Panc1 (cell line): ENCODE measurements at regions not wholly inside any gene's neighbourhood (a gene's known extent, or its start where the extent isn't known, plus 50 kb on each side); places are given as distances from the start of the nearest gene placed in this dataset.

ENCODE experiments used
- CTCF ChIP-seq: fragments of 450-650 bp; IDR thresholded peaks from 2 replicates; pipeline ENCODE4 v1.5.1; 2017; ENCODE audit warnings: mild to moderate bottlenecking
- POLR2AphosphoS5 ChIP-seq: IDR thresholded peaks from 2 replicates; pipeline ENCODE4 v1.6.1; 2012; ENCODE audit warnings: mild to moderate bottlenecking, low read depth, low read length, moderate library complexity
- SIN3A ChIP-seq: IDR thresholded peaks from 2 replicates; pipeline ENCODE4 v1.6.1; 2012; ENCODE audit warnings: low read depth, mild to moderate bottlenecking, low read length, moderate library complexity, borderline replicate concordance; ENCODE audit not compliant: insufficient read depth

DNA sequence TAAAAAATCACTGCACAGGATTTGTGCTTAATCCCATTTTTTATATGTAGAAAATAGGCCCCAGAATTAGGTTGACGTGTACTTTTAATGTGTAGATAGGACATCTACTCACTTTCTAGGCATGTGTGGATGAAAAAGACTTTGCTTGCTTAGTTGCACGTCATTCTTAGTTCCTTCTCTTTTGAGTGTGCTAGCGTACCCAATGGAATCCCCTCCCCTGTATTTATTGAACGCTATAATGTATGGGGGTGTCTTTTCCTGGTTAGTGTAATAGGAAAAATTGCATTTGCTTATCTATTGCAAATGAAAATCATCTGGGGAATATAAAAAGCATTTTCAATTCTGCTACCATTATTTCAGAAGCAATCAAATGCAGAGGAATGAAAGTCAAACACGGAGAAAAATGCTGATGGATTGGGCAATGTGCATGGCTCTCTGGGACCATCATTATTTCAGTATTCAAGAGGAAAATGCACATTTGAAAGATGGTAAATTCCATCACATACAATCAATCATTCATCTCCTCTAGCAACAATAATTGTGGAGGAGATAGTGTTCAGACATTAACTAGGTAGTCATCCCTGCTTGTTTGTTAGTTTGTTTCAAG is 277.0 kb upstream of the B3GALT2 start:
- no peak for TF ChIP-seq CTCF
- TF ChIP-seq SIN3A, result no peak
- TF ChIP-seq POLR2AphosphoS5, result no peak
